Left lung (tissue), 4 donors: ENCODE measurements at regions not wholly inside any gene's neighbourhood (a gene's known extent, or its start where the extent isn't known, plus 50 kb on each side); places are given as distances from the start of the nearest gene placed in this dataset.
A peak's percentile ranks its signal among the peaks of the same experiment; 100 is the strongest.

Experiments
- ATAC-seq: fragments of 200-7000 bp; cut with Tn5 transposase; one replicate; pipeline ENCODE4 v1.9.1; 2020; ENCODE audit warnings: moderate library complexity
- DNase-seq, 4 donors: peaks; one replicate each; pipeline ENCODE4 v3.0.0-alpha.2; 2013 to 2020
- H3K27ac ChIP-seq, 2 donors: fragments of 200-600 bp; sonication (generic) in 1 of 2; one replicate each; pipeline versions ENCODE4 v1.5.0 to v1.8.0; 2020 to 2021
- H3K27me3 ChIP-seq, 2 donors: fragments of 200-600 bp; sonication (generic) in 1 of 2; one replicate each; pipeline versions ENCODE4 v1.5.0 to v1.8.0; 2020 to 2021
- H3K36me3 ChIP-seq, 2 donors: fragments of 200-600 bp; sonication (generic) in 1 of 2; one replicate each; pipeline versions ENCODE4 v1.5.0 to v1.8.0; 2020 to 2021
- H3K4me1 ChIP-seq, 2 donors: fragments of 200-600 bp; one replicate each; pipeline ENCODE4 v1.8.0; 2021
- H3K4me3 ChIP-seq, 2 donors: fragments of 200-600 bp; sonication (generic) in 1 of 2; one replicate each; pipeline versions ENCODE4 v1.5.0 to v1.8.0; 2020 to 2021; ENCODE audit warnings: mild to moderate bottlenecking in 1 of 2
- H3K9me3 ChIP-seq, 2 donors: fragments of 200-600 bp; sonication (generic) in 1 of 2; one replicate each; pipeline versions ENCODE4 v1.5.0 to v1.8.0; 2020 to 2021
- CTCF ChIP-seq, 2 donors: fragments of 200-600 bp; sonication (generic) in 1 of 2; IDR thresholded peaks; one replicate each; pipeline versions ENCODE4 v1.5.0 to v1.8.0; 2021; ENCODE audit warnings: antibody characterized with exemption in 2 of 2
- intact Hi-C, 2 donors: fragments of 100-400 bp; cut with DNase I; formaldehyde crosslinking; loops; one replicate each; pipeline versions ENCODE4 v1.11.2 to v1.14.2; 2022
- donor health status: DM: no; HTN: yes; CAD: no.
- donor health status: DM: no; HTN: no; CAD: no.

GRCh38 chr5:124538931-124539330 is 207.5 kb downstream of the ZNF608 start:
- H3K36me3 ChIP-seq = no peaks in the 10 kb centered on the region
- H3K4me1 ChIP-seq = no peaks in the 10 kb centered on the region
- TF ChIP-seq CTCF (IDR thresholded peaks at IDR 0.05) = no peak
- DNase-seq = no peak
- no peak overlapping the region for H3K4me3 ChIP-seq
- H3K9me3 ChIP-seq = no peaks in the 10 kb centered on the region
- H3K27ac ChIP-seq = peak overlapping the region in 1 of 2 donors; percentile 24
- no peak for ATAC-seq
- no peaks in the 10 kb centered on the region for H3K27me3 ChIP-seq
- intact Hi-C loops = no loop called here

GRCh38 chr5:124538191-124538590 is 208.2 kb downstream of the ZNF608 start:
- Histone ChIP-seq H3K36me3 (no peaks in the 10 kb centered on the region), H3K27me3 (no peaks in the 10 kb centered on the region), H3K4me1 (no peaks in the 10 kb centered on the region), H3K4me3 (no peak overlapping the region), H3K27ac (peak overlapping the region in 1 of 2 donors; percentile 24), H3K9me3 (no peaks in the 10 kb centered on the region)
- ATAC-seq = no peak
- intact Hi-C loops = no loop called here
- TF ChIP-seq CTCF (IDR thresholded peaks at IDR 0.05) = no peak
- no peak for DNase-seq

- Histone ChIP-seq H3K36me3 (no peaks in the 10 kb centered on the region), H3K4me3 (no peak overlapping the region), H3K27ac (peak overlapping the region in 1 of 2 donors; percentile 57), H3K27me3 (no peaks in the 10 kb centered on the region), H3K9me3 (no peaks in the 10 kb centered on the region), H3K4me1 (no peaks in the 10 kb centered on the region)
- intact Hi-C loops = no loop called here
- ATAC-seq (no peak), DNase-seq (no peak)
- TF ChIP-seq CTCF (IDR thresholded peaks at IDR 0.05) = no peak
Observed at GRCh38 chr5:124537522-124537921, 208.9 kb downstream of the ZNF608 start.

GRCh38 chr5:124537107-124537506 is 209.3 kb downstream of the ZNF608 start:
- ATAC-seq (no peak), DNase-seq (no peak)
- intact Hi-C loops = no loop called here
- H3K4me1 ChIP-seq = no peaks in the 10 kb centered on the region
- no peak overlapping the region for H3K4me3 ChIP-seq
- H3K36me3 ChIP-seq = no peaks in the 10 kb centered on the region
- no peaks in the 10 kb centered on the region for H3K9me3 ChIP-seq
- H3K27me3 ChIP-seq = no peaks in the 10 kb centered on the region
- TF ChIP-seq CTCF (IDR thresholded peaks at IDR 0.05) = no peak
- H3K27ac ChIP-seq = peak overlapping the region; percentile 15 to 57

- H3K4me3 ChIP-seq = no peak overlapping the region
- H3K27me3 ChIP-seq = no peaks in the 10 kb centered on the region
- H3K4me1 ChIP-seq = no peaks in the 10 kb centered on the region
- peak; percentile 16 for ATAC-seq
- intact Hi-C loops = no loop called here
- H3K9me3 ChIP-seq = no peaks in the 10 kb centered on the region
- peak overlapping the region in 1 of 2 donors; percentile 57 for H3K27ac ChIP-seq
- DNase-seq = no peak
- no peaks in the 10 kb centered on the region for H3K36me3 ChIP-seq
- no peak for TF ChIP-seq CTCF (IDR thresholded peaks at IDR 0.05)
Observed at GRCh38 chr5:124536333-124536732, 210.1 kb downstream of the ZNF608 start.
